ENCODE measurements at regions not wholly inside any gene's neighbourhood (a gene's known extent, or its start where the extent isn't known, plus 50 kb on each side); places are given as distances from the start of the nearest gene placed in this dataset.

DNA sequence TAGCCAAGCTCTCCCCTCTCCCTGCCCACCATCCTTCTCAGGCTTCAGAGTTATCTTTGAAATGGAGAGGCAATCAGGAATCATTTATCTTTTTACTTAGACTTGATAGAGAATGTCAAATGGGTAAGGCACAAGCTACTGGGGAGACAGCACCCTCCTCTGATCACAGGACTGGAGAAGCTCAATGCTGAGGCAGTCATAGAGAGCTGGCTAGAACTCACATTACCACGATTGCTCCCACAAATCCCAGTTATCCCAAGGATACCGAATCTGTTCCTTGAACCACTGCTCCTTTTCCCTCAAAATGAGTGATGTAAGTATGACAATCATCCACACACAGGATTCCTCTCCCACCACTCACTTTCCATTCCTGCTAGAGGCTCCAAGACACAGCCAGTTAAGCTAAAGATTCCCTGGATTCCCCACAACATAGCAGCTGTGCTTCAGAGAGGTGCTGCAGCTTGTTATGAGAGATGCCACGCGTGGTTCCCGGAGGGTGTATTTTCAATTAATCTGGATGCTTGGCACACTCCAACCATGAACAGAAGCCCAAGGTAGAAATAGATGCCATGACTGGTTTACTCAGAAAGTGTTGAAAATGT lies 96.2 kb upstream of the VGLL2 start:
- TF ChIP-seq POLR2A (IDR thresholded peaks at IDR 0.05) (no peak), POLR2AphosphoS5 (IDR thresholded peaks at IDR 0.05) (no peak)
